ENCODE measurements at regions not wholly inside any gene's neighbourhood (a gene's known extent, or its start where the extent isn't known, plus 50 kb on each side); places are given as distances from the start of the nearest gene placed in this dataset.

- Histone ChIP-seq H3K9me3 (no peaks in the 10 kb centered on the region), H3K36me3 (peaks cover 0 to 6% (median 0%) of the 10 kb centered on the region in 6 donors), H3K27me3 (replicated peaks in 1 of 7) (no peaks in the 10 kb centered on the region), H3K4me3 (no peak overlapping the region), H3K27ac (no peak overlapping the region), H3K4me1 (peaks cover 0 to 18% (median 12%) of the 10 kb centered on the region in 6 donors)
- 51 to 61% (median 54%) methylated on average over 3 of the region's 3 CpGs for WGBS, 5 donors
- no peak for DNase-seq
- intact Hi-C loops (cut with DNase I; ENCODE audit: low total_unique reads): no loop called here
- TF ChIP-seq POLR2AphosphoS5 (IDR thresholded peaks at IDR 0.05) (no peak), POLR2A (IDR thresholded peaks at IDR 0.05) (no peak)
Observed at GRCh38 chr5:127233590-127233989, 57.0 kb upstream of the MEGF10 start.

GRCh38 chr5:127235136-127235535 is 55.5 kb upstream of the MEGF10 start:
- no peak for DNase-seq
- Histone ChIP-seq H3K27me3 (replicated peaks in 1 of 7) (no peaks in the 10 kb centered on the region), H3K9me3 (no peaks in the 10 kb centered on the region), H3K36me3 (peaks cover 0 to 6% (median 0%) of the 10 kb centered on the region in 6 donors), H3K4me1 (peaks cover 0 to 2% (median under 1%) of the 10 kb centered on the region in 6 donors), H3K27ac (no peak overlapping the region), H3K4me3 (no peak overlapping the region)
- intact Hi-C loops (cut with DNase I; ENCODE audit: low total_unique reads): no loop called here
- WGBS, 5 donors: 85 to 90% (median 87%) methylated on average over 4 of the region's 4 CpGs
- TF ChIP-seq, protein P1, sequence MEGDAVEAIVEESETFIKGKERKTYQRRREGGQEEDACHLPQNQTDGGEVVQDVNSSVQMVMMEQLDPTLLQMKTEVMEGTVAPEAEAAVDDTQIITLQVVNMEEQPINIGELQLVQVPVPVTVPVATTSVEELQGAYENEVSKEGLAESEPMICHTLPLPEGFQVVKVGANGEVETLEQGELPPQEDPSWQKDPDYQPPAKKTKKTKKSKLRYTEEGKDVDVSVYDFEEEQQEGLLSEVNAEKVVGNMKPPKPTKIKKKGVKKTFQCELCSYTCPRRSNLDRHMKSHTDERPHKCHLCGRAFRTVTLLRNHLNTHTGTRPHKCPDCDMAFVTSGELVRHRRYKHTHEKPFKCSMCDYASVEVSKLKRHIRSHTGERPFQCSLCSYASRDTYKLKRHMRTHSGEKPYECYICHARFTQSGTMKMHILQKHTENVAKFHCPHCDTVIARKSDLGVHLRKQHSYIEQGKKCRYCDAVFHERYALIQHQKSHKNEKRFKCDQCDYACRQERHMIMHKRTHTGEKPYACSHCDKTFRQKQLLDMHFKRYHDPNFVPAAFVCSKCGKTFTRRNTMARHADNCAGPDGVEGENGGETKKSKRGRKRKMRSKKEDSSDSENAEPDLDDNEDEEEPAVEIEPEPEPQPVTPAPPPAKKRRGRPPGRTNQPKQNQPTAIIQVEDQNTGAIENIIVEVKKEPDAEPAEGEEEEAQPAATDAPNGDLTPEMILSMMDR (IDR thresholded peaks at IDR 0.05 in 8 of 11, conservative IDR thresholded peaks at IDR 0.05 in 3 of 11): no peak
- TF ChIP-seq POLR2AphosphoS5 (IDR thresholded peaks at IDR 0.05): no peak
- TF ChIP-seq POLR2A (IDR thresholded peaks at IDR 0.05): no peak

DNA sequence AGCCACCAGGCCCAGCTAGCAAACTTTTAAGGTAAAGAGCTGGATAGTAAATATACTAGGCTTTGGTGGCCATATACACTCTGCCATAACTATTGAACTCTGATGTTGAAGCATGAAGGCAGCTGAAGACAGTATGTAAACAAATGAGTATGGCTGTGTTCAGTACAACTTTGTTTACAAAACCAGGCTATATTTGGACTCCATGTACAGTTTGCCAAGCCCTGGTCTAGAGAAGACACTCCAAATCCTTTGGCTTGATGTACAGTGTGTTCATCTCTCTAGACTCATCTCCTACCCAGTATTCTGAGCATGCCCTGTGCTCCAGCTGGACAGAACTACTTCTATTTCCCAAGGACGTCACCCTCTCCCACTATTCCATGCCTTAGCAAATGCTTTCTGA is 54.3 kb upstream of the MEGF10 start:
- Histone ChIP-seq H3K9me3 (no peaks in the 10 kb centered on the region), H3K27ac (no peak overlapping the region), H3K4me1 (no peaks in the 10 kb centered on the region), H3K27me3 (replicated peaks in 1 of 7) (no peaks in the 10 kb centered on the region), H3K4me3 (no peak overlapping the region), H3K36me3 (peaks cover 0 to 6% (median 0%) of the 10 kb centered on the region in 6 donors)
- intact Hi-C loops (cut with DNase I; ENCODE audit: low total_unique reads): no loop called here
- no peak for DNase-seq
- 77 to 91% (median 81%) methylated on average over 1 of the region's 1 CpG for WGBS, 5 donors
- no peak for TF ChIP-seq POLR2A (IDR thresholded peaks at IDR 0.05)
- TF ChIP-seq POLR2AphosphoS5 (IDR thresholded peaks at IDR 0.05): no peak
- TF ChIP-seq, protein P1 (IDR thresholded peaks at IDR 0.05 in 8 of 11, conservative IDR thresholded peaks at IDR 0.05 in 3 of 11): no peak

Small RNA genes in the stretch of these regions (small RNA-seq; reads per million reads assigned to genes)
- 0 reads per million in 4 donors for gene AC011416.2
- gene MRPS5P3: 0 reads per million in 4 donors
